ENCODE measurements at regions not wholly inside any gene's neighbourhood (a gene's known extent, or its start where the extent isn't known, plus 50 kb on each side); places are given as distances from the start of the nearest gene placed in this dataset.

GRCh38 chr5:174479325-174479724 lies 245.1 kb upstream of the MSX2 start:
- no peak overlapping the region for H3K27ac ChIP-seq (ENCODE audit: low read depth, low read length)
- BruUV-seq (replicated peaks), result no TSS peak
- ChIA-PET POLR2A (no interaction called here), CTCF (no interaction called here), RAD21 (ENCODE audit: low non-redundant PET in 1 of 2, low total read pairs in 2 of 2, uncharacterized antibody in 2 of 2, unreplicated experiment in 2 of 2) (no interaction called here)
- ATAC-seq (no peak), DNase-seq (ENCODE audit: low read depth, low spot score) (no peak)
- H3K9me2 ChIP-seq (ENCODE audit: insufficient read depth), result no peaks in the 10 kb centered on the region
- intact Hi-C loops (cut with micrococcal nuclease), result no loop called here
- H3K36me3 ChIP-seq (ENCODE audit: control insufficient read depth in 1 of 2, insufficient read depth in 2 of 2, low read length in 2 of 2), result no peaks in the 10 kb centered on the region
- H3K4me2 ChIP-seq (ENCODE audit: low read length), result no peak overlapping the region
- H3K27me3 ChIP-seq (ENCODE audit: insufficient read depth, low read length), result no peaks in the 10 kb centered on the region
- no peaks in the 10 kb centered on the region for H3K79me2 ChIP-seq (ENCODE audit: insufficient read depth, low read length)
- no peaks in the 10 kb centered on the region for H4K20me1 ChIP-seq (ENCODE audit: insufficient read depth)
- no peaks in the 10 kb centered on the region for H3K4me1 ChIP-seq (ENCODE audit: control insufficient read depth in 1 of 2, insufficient read depth in 2 of 2, low read length in 2 of 2)
- no peak overlapping the region for H3K9ac ChIP-seq (ENCODE audit: low read length)
- no peak overlapping the region for H2AFZ ChIP-seq (ENCODE audit: low read depth, low read length, poor library complexity, severe bottlenecking)
- TF ChIP-seq REST (IDR thresholded peaks at IDR 0.05; ENCODE audit: low read depth) (no peak), TCF7L2 (IDR thresholded peaks at IDR 0.05; ENCODE audit: borderline replicate concordance, extremely low read depth, insufficient read depth, insufficient read length) (no peak), SP1 (IDR thresholded peaks at IDR 0.05; ENCODE audit: low read depth) (no peak), CEBPB (IDR thresholded peaks at IDR 0.05; ENCODE audit: low read depth) (no peak)
- H3K4me3 ChIP-seq (replicated peaks in 1 of 2; ENCODE audit: low read depth in 1 of 2, low read length in 2 of 2), result no peak overlapping the region
- no peaks in the 10 kb centered on the region; a peak in 1 of 4 replicates for H3K9me3 ChIP-seq (ENCODE audit: control insufficient read depth in 1 of 2, insufficient read depth in 1 of 2, low read depth in 1 of 2, low read length in 2 of 2)

- Histone ChIP-seq H3K27me3 (ENCODE audit: insufficient read depth, low read length) (no peaks in the 10 kb centered on the region), H2AFZ (ENCODE audit: low read depth, low read length, poor library complexity, severe bottlenecking) (no peak overlapping the region), H3K4me3 (replicated peaks in 1 of 2; ENCODE audit: low read depth in 1 of 2, low read length in 2 of 2) (no peak overlapping the region), H3K9me3 (ENCODE audit: control insufficient read depth in 1 of 2, insufficient read depth in 1 of 2, low read depth in 1 of 2, low read length in 2 of 2) (no peaks in the 10 kb centered on the region; a peak in 1 of 4 replicates), H3K36me3 (ENCODE audit: control insufficient read depth in 1 of 2, insufficient read depth in 2 of 2, low read length in 2 of 2) (no peaks in the 10 kb centered on the region), H3K27ac (ENCODE audit: low read depth, low read length) (no peak overlapping the region), H3K9ac (ENCODE audit: low read length) (no peak overlapping the region), H3K9me2 (ENCODE audit: insufficient read depth) (no peaks in the 10 kb centered on the region), H3K4me1 (ENCODE audit: control insufficient read depth in 1 of 2, insufficient read depth in 2 of 2, low read length in 2 of 2) (no peaks in the 10 kb centered on the region), H3K4me2 (ENCODE audit: low read length) (no peak overlapping the region), H4K20me1 (ENCODE audit: insufficient read depth) (no peaks in the 10 kb centered on the region), H3K79me2 (ENCODE audit: insufficient read depth, low read length) (no peaks in the 10 kb centered on the region)
- no peak for DNase-seq (ENCODE audit: low read depth, low spot score)
- ChIA-PET POLR2A (no interaction called here), RAD21 (ENCODE audit: low non-redundant PET in 1 of 2, low total read pairs in 2 of 2, uncharacterized antibody in 2 of 2, unreplicated experiment in 2 of 2) (no interaction called here), CTCF (no interaction called here)
- no TSS peak for BruUV-seq (replicated peaks)
- intact Hi-C loops (cut with micrococcal nuclease), result no loop called here
- ATAC-seq, result no peak
- TF ChIP-seq MAX (IDR thresholded peaks at IDR 0.05) (no peak), CBX3 (IDR thresholded peaks at IDR 0.05; ENCODE audit: low read depth) (no peak), REST (IDR thresholded peaks at IDR 0.05; ENCODE audit: low read depth) (no peak), ZFX (IDR thresholded peaks at IDR 0.05) (no peak), SIN3A (IDR thresholded peaks at IDR 0.05; ENCODE audit: low read depth) (no peak), EZH2 (IDR thresholded peaks at IDR 0.05) (no peak), ZBTB33 (IDR thresholded peaks at IDR 0.05; ENCODE audit: extremely low read depth, insufficient replicate concordance, low read length) (no peak), ELF1 (IDR thresholded peaks at IDR 0.05; ENCODE audit: borderline replicate concordance, low read depth) (no peak), ZNF274 (IDR thresholded peaks at IDR 0.05; ENCODE audit: low read depth, low read length) (no peak)
These were observed 242.6 kb upstream of the MSX2 start for GRCh38 chr5:174481737-174482136.

All from HCT116 (cell line).